HepG2 (cell line): ENCODE measurements at regions not wholly inside any gene's neighbourhood (a gene's known extent, or its start where the extent isn't known, plus 50 kb on each side); places are given as distances from the start of the nearest gene placed in this dataset.

ENCODE experiments used
- ATAC-seq: fragments of 200-7000 bp; cut with Tn5 transposase; 3 replicates; pipeline ENCODE4 v1.9.1; 2020; ENCODE audit warnings: mild to moderate bottlenecking, moderate library complexity
- BruUV-seq: library from RNA; stranded (reverse); fragments of 400-500 nt; replicated peaks from 2 replicates; lab custom pipeline; 2021; lab: Mats Ljungman, UMichigan
- CTCF ChIA-PET: fragments of 300-600 bp; formaldehyde crosslinking; extraction: SDS; loops from one replicate; lab custom pipeline; 2021; ENCODE audit warnings: low total read pairs, inconsistent platforms, low intra/inter-chr PET ratio; lab: Yijun Ruan, JAX
- POLR2A ChIA-PET: fragments of 350-600 bp; sonication (Branson Sonifier 250); formaldehyde crosslinking; loops from one replicate; lab custom pipeline; 2020; ENCODE audit warnings: antibody characterized with exemption, inconsistent platforms; lab: Yijun Ruan, JAX
- DNase-seq: peaks from one replicate; pipeline ENCODE4 v3.0.0-alpha.2; 2015; ENCODE audit warnings: low spot score
- FAIRE-seq: peaks from 3 replicates; lab custom pipeline; 2011; peaks lifted over from hg19 to GRCh38; lab: Jason Lieb, UNC
- H2AFZ ChIP-seq: one replicate; pipeline ENCODE4 v1.6.1; 2011; ENCODE audit warnings: low read length, inconsistent platforms
- H3K27ac ChIP-seq: fragments of 300-600 bp; 3 replicates; pipeline ENCODE4 v1.8.0; 2011; ENCODE audit warnings: mixed run types, mild to moderate bottlenecking, mixed read lengths, low read length, inconsistent platforms; ENCODE audit not compliant: insufficient read depth; ENCODE audit errors: extremely low read length
- H3K27me3 ChIP-seq, 2 experiments: fragments of 200-600 bp in 1 of 2; 2 replicates in 1 of 2; 3 replicates in 1 of 2; pipeline versions ENCODE4 v1.6.0 to v1.8.0; 2011; ENCODE audit warnings: low read length in 2 of 2, mild to moderate bottlenecking in 2 of 2, moderate library complexity in 2 of 2, inconsistent platforms in 1 of 2; ENCODE audit not compliant: insufficient read depth in 2 of 2, control insufficient read depth in 1 of 2
- H3K36me3 ChIP-seq, 2 experiments: fragments of 200-600 bp in 1 of 2; replicated peaks in 1 of 2; 2 replicates in 1 of 2; 3 replicates in 1 of 2; pipeline versions ENCODE4 v1.5.1 to v1.8.0; 2011; ENCODE audit warnings: low read length in 2 of 2, inconsistent platforms in 1 of 2; ENCODE audit not compliant: insufficient read depth in 2 of 2, control insufficient read depth in 1 of 2
- H3K4me1 ChIP-seq: 2 replicates; pipeline ENCODE4 v1.5.1; 2012; ENCODE audit warnings: low read length, inconsistent platforms; ENCODE audit not compliant: insufficient read depth
- H3K4me2 ChIP-seq: 2 replicates; pipeline ENCODE4 v1.6.0; 2011; ENCODE audit warnings: low read depth, low read length, inconsistent platforms
- H3K4me3 ChIP-seq, 3 experiments: fragments of 200-600 bp in 1 of 3; sonication (generic), shearing (Covaris generic) in 1 of 3; replicated peaks in 1 of 3; 2 replicates each; pipeline ENCODE4 v1.5.1; 2011 to 2016; ENCODE audit warnings: low read length in 3 of 3, inconsistent platforms in 2 of 3, low read depth in 2 of 3, mild to moderate bottlenecking in 2 of 3, control low read depth in 1 of 3, mixed read lengths in 1 of 3; ENCODE audit not compliant: insufficient read depth in 1 of 3
- H3K79me2 ChIP-seq: one replicate; pipeline ENCODE4 v1.6.1; 2011; ENCODE audit warnings: low read length, inconsistent platforms; ENCODE audit not compliant: insufficient read depth
- H3K9ac ChIP-seq: 2 replicates; pipeline ENCODE4 v1.6.0; 2011; ENCODE audit warnings: mild to moderate bottlenecking, low read depth, low read length, inconsistent platforms; ENCODE audit not compliant: insufficient read depth
- H3K9me3 ChIP-seq: 2 replicates; pipeline ENCODE4 v1.5.1; 2012; ENCODE audit warnings: mild to moderate bottlenecking, low read length
- H4K20me1 ChIP-seq: 2 replicates; pipeline ENCODE4 v1.6.0; 2011; ENCODE audit warnings: inconsistent platforms, mild to moderate bottlenecking, low read length, moderate library complexity; ENCODE audit not compliant: insufficient read depth
- AGO2 ChIP-seq: fragments of 200-400 bp; formaldehyde crosslinking; optimal IDR thresholded peaks from 2 replicates; pipeline ENCODE3; 2017; ENCODE audit warnings: mild to moderate bottlenecking, low read depth, low read length, moderate library complexity
- DNMT1 ChIP-seq: sonication (generic); formaldehyde crosslinking; IDR thresholded peaks from 2 replicates; pipeline ENCODE4 v1.5.1; 2020; ENCODE audit warnings: mild to moderate bottlenecking, missing genetic modification reagents
- E2F1 ChIP-seq: sonication (generic); formaldehyde crosslinking; IDR thresholded peaks from 2 replicates; pipeline ENCODE4 v1.5.0; 2020; ENCODE audit warnings: missing genetic modification reagents
- HNF4A ChIP-seq: sonication (generic); formaldehyde crosslinking; IDR thresholded peaks from 2 replicates; pipeline ENCODE4 v1.4.0; 2020; ENCODE audit warnings: missing genetic modification reagents
- HNRNPK ChIP-seq: fragments of 200-400 bp; formaldehyde crosslinking; IDR thresholded peaks from 2 replicates; pipeline ENCODE4 v1.6.1; 2018; ENCODE audit warnings: low read length, low read depth, moderate library complexity, mild to moderate bottlenecking; ENCODE audit not compliant: poor library complexity, severe bottlenecking
- KLF15 ChIP-seq: sonication (generic); formaldehyde crosslinking; IDR thresholded peaks from 2 replicates; pipeline ENCODE4 v1.8.1; 2023; ENCODE audit warnings: borderline replicate concordance, mild to moderate bottlenecking, inconsistent platforms, missing genetic modification reagents, mixed read lengths
- PAF1 ChIP-seq: IDR thresholded peaks from 2 replicates; pipeline ENCODE4 v1.6.1; 2016; ENCODE audit warnings: missing genetic modification reagents, missing compliant biosample characterization
- PBX3 ChIP-seq: sonication (generic); formaldehyde crosslinking; IDR thresholded peaks from 2 replicates; pipeline ENCODE4 v1.8.1; 2023; ENCODE audit warnings: missing genetic modification reagents, inconsistent platforms, borderline replicate concordance
- SMAD1 ChIP-seq: sonication (generic); formaldehyde crosslinking; IDR thresholded peaks from 2 replicates; pipeline ENCODE4 v1.4.0; 2020; ENCODE audit warnings: missing genetic modification reagents, low read depth, mild to moderate bottlenecking, borderline replicate concordance
- SNAPC4 ChIP-seq: sonication (generic); formaldehyde crosslinking; IDR thresholded peaks from 2 replicates; pipeline ENCODE4 v1.4.0; 2020; ENCODE audit warnings: mild to moderate bottlenecking, missing genetic modification reagents
- TP53 ChIP-seq: sonication (generic); formaldehyde crosslinking; conservative IDR thresholded peaks from 2 replicates; pipeline ENCODE4 v1.4.0; 2020; ENCODE audit warnings: missing genetic modification reagents
- ZNF782 ChIP-seq: sonication (generic); formaldehyde crosslinking; IDR thresholded peaks from 2 replicates; pipeline ENCODE4 v1.4.0; 2020; ENCODE audit warnings: missing genetic modification reagents, mild to moderate bottlenecking, borderline replicate concordance
- WGBS: methylation state at CpG from one replicate; pipeline ENCODE4 v1.1.6; 2017; ENCODE audit warnings: low lambda C conversion rate; 5-methylcytosine and 5-hydroxymethylcytosine counted together
- in situ Hi-C: cut with HindIII; loops from 2 replicates; pipeline ENCODE4 v1.10.0; 2017; ENCODE audit warnings: low pct_unique_long_range_greater_than_20kb; ENCODE audit not compliant: extremely low pct_ligation_motif_present
- intact Hi-C: fragments of 100-400 bp; cut with micrococcal nuclease; formaldehyde crosslinking; loops from one replicate; pipeline ENCODE4 v1.10.0; 2022; ENCODE audit not compliant: unreplicated experiment
- TF ChIP-seq, protein P1 (sequence below): sonication (generic); formaldehyde crosslinking; IDR thresholded peaks from 2 replicates; pipeline ENCODE4 v1.4.0; 2020; ENCODE audit warnings: missing genetic modification reagents, low read depth, mild to moderate bottlenecking, borderline replicate concordance
- TF ChIP-seq, protein P2 (sequence below): sonication (generic); formaldehyde crosslinking; IDR thresholded peaks from 2 replicates; pipeline ENCODE4 v1.4.0; 2020; ENCODE audit warnings: missing genetic modification reagents; ENCODE audit errors: not compliant biosample characterization

DNA sequence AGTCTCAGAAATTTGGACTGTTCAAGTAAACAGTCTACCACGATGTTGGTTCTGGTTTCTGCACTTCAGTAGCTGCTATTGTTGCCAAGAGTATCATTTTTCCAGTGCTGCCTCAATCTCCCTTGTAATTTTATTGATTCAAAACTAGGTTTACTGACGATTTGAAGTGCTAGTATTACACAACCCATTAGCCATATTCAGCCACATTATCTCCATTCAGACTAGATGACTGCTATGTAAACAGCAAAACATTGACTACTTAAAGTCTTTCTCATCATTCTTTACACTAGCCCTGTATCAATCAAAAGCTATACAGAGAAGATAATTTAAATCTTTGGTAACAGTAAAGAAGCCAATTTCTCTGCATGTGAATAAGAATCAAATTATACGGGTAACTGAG, 102.0 kb upstream of the TSLP start:
- Histone ChIP-seq H3K4me1 (no peaks in the 10 kb centered on the region), H3K9me3 (no peaks in the 10 kb centered on the region), H3K27ac (no peak overlapping the region), H3K4me2 (no peak overlapping the region), H3K27me3 (no peaks in the 10 kb centered on the region), H4K20me1 (no peaks in the 10 kb centered on the region), H3K9ac (no peak overlapping the region), H3K4me3 (no peak overlapping the region), H3K36me3 (no peaks in the 10 kb centered on the region), H3K79me2 (no peaks in the 10 kb centered on the region), H2AFZ (no peak overlapping the region)
- in situ Hi-C loops (no loop called here), intact Hi-C loops (no loop called here)
- no peak for DNase-seq
- no peak for FAIRE-seq
- ChIA-PET POLR2A (no interaction called here), CTCF (no interaction called here)
- no peak for ATAC-seq
- WGBS: 0% methylated on average over 3 of the region's 3 CpGs
- no TSS peak for BruUV-seq
- TF ChIP-seq ZNF782 (CRISPR knock-in tag) (no peak), SNAPC4 (no peak), E2F1 (CRISPR knock-in tag) (no peak), TP53 (no peak), SMAD1 (no peak), KLF15 (CRISPR knock-in tag) (no peak), HNRNPK (no peak), HNF4A (no peak), PAF1 (CRISPR knock-in tag) (no peak), PBX3 (CRISPR knock-in tag) (no peak), AGO2 (no peak), DNMT1 (CRISPR knock-in tag) (no peak)
- TF ChIP-seq, protein P1, sequence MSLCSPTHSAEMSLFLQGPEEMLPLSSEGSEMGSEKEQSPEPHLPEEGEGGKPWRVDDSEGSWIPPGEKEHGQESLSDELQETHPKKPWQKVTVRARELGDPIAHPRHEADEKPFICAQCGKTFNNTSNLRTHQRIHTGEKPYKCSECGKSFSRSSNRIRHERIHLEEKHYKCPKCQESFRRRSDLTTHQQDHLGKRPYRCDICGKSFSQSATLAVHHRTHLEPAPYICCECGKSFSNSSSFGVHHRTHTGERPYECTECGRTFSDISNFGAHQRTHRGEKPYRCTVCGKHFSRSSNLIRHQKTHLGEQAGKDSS: no peak
- TF ChIP-seq, protein P2, sequence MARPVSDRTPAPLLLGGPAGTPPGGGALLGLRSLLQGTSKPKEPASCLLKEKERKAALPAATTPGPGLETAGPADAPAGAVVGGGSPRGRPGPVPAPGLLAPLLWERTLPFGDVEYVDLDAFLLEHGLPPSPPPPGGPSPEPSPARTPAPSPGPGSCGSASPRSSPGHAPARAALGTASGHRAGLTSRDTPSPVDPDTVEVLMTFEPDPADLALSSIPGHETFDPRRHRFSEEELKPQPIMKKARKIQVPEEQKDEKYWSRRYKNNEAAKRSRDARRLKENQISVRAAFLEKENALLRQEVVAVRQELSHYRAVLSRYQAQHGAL: no peak
